Naive thymus-derived CD4-positive, alpha-beta T cell (primary cell): ENCODE measurements at regions not wholly inside any gene's neighbourhood (a gene's known extent, or its start where the extent isn't known, plus 50 kb on each side); places are given as distances from the start of the nearest gene placed in this dataset.
"Not testable (repeated sequence)": the region's sequence is repeated elsewhere in the genome, so short reads cannot be mapped to it uniquely, and the experiment has no call there.

Experiments
- ATAC-seq: fragments of 150-1000 bp; cut with Tn5 transposase; 2 replicates; pipeline ENCODE4 v1.10.0; 2021; ENCODE audit warnings: mild to moderate bottlenecking, moderate library complexity
- CTCF ChIA-PET: fragments of 350-600 bp; sonication (Branson Sonifier 250); formaldehyde crosslinking; loops from one replicate; lab custom pipeline; 2021; ENCODE audit warnings: antibody characterized with exemption; lab: Charles Lee
- POLR2A ChIA-PET: fragments of 350-600 bp; sonication (Branson Sonifier 250); formaldehyde crosslinking; loops from one replicate; lab custom pipeline; 2021; ENCODE audit warnings: antibody characterized with exemption, inconsistent platforms; lab: Charles Lee
- DNase-seq, 9 donors: peaks; one replicate each; pipeline versions ENCODE4 v3.0.0 to v3.0.0-alpha.2; 2020 to 2022; ENCODE audit warnings: mixed read lengths in 1 of 9
- H3K27ac ChIP-seq: one replicate; pipeline ENCODE4 v1.7.0; 2013; ENCODE audit warnings: mild to moderate bottlenecking, low read depth, low read length, moderate library complexity
- H3K27me3 ChIP-seq, 2 donors: one replicate each; pipeline ENCODE4 v1.7.0; 2013; ENCODE audit warnings: low read length in 2 of 2, mild to moderate bottlenecking in 2 of 2, moderate library complexity in 2 of 2; ENCODE audit not compliant: control insufficient read depth in 2 of 2, insufficient read depth in 2 of 2
- H3K36me3 ChIP-seq, 3 experiments: 1 replicate in 2 of 3; 2 replicates in 1 of 3; pipeline ENCODE4 v1.7.0; 2013; ENCODE audit warnings: low read length in 3 of 3, mild to moderate bottlenecking in 3 of 3, moderate library complexity in 1 of 3; ENCODE audit not compliant: insufficient read depth in 3 of 3, control insufficient read depth in 2 of 3
- H3K4me1 ChIP-seq, 2 donors: one replicate each; pipeline ENCODE4 v1.7.0; 2013; ENCODE audit warnings: low read length in 2 of 2, mild to moderate bottlenecking in 2 of 2, moderate library complexity in 1 of 2; ENCODE audit not compliant: control insufficient read depth in 2 of 2, insufficient read depth in 2 of 2
- H3K4me3 ChIP-seq: 2 replicates; pipeline ENCODE4 v1.7.0; 2013; ENCODE audit warnings: mild to moderate bottlenecking, low read length
- H3K9me3 ChIP-seq, 3 experiments: 1 replicate in 2 of 3; 2 replicates in 1 of 3; pipeline ENCODE4 v1.7.0; 2013; ENCODE audit warnings: low read length in 3 of 3; ENCODE audit not compliant: control insufficient read depth in 2 of 3
- H3K27ac Mint-ChIP-seq, 9 donors: one replicate each; pipeline ENCODE4 v1.8.0; 2020 to 2022; ENCODE audit warnings: mixed read lengths in 9 of 9, mild to moderate bottlenecking in 8 of 9, moderate library complexity in 5 of 9, inconsistent platforms in 2 of 9
- H3K27me3 Mint-ChIP-seq, 5 donors: one replicate each; pipeline ENCODE4 v1.8.0; 2021 to 2022; ENCODE audit warnings: mixed read lengths in 5 of 5, mild to moderate bottlenecking in 1 of 5
- H3K36me3 Mint-ChIP-seq, 5 donors: one replicate each; pipeline ENCODE4 v1.8.0; 2020 to 2022; ENCODE audit warnings: mixed read lengths in 5 of 5, mild to moderate bottlenecking in 3 of 5, inconsistent platforms in 1 of 5
- H3K4me1 Mint-ChIP-seq, 7 donors: one replicate each; pipeline ENCODE4 v1.8.0; 2020 to 2022; ENCODE audit warnings: mixed read lengths in 7 of 7, mild to moderate bottlenecking in 3 of 7, inconsistent platforms in 1 of 7
- H3K4me3 Mint-ChIP-seq, 10 donors: one replicate each; pipeline ENCODE4 v1.8.0; 2020 to 2022; ENCODE audit warnings: mild to moderate bottlenecking in 10 of 10, mixed read lengths in 10 of 10, moderate library complexity in 6 of 10, inconsistent platforms in 2 of 10
- H3K9me3 Mint-ChIP-seq, 11 donors: one replicate each; pipeline ENCODE4 v1.8.0; 2020 to 2022; ENCODE audit warnings: mixed read lengths in 11 of 11, mild to moderate bottlenecking in 4 of 11, inconsistent platforms in 1 of 11, moderate library complexity in 1 of 11
- intact Hi-C, 2 donors: fragments of 100-400 bp; cut with micrococcal nuclease; formaldehyde crosslinking; loops; one replicate each; pipeline ENCODE4 v1.15.1; 2023

GRCh38 chr3:78086150-78086549 is 1046.3 kb downstream of the ROBO2 start:
- H3K4me1 Mint-ChIP-seq: no peaks in the 10 kb centered on the region
- DNase-seq (no peak), ATAC-seq (no peak)
- H3K27me3 ChIP-seq: no peaks in the 10 kb centered on the region
- no peaks in the 10 kb centered on the region for H3K36me3 ChIP-seq
- ChIA-PET POLR2A (no interaction called here), CTCF (no interaction called here)
- H3K27me3 Mint-ChIP-seq: no peaks in the 10 kb centered on the region
- intact Hi-C loops: no loop called here
- H3K4me3 Mint-ChIP-seq: no peak overlapping the region
- no peaks in the 10 kb centered on the region for H3K36me3 Mint-ChIP-seq
- no peak overlapping the region for H3K27ac Mint-ChIP-seq
- no peaks in the 10 kb centered on the region for H3K4me1 ChIP-seq
- H3K4me3 ChIP-seq: no peak overlapping the region
- H3K27ac ChIP-seq: no peak overlapping the region
- peaks cover 3 to 24% (median 7%) of the 10 kb centered on the region in 11 donors for H3K9me3 Mint-ChIP-seq
- no peaks in the 10 kb centered on the region for H3K9me3 ChIP-seq

GRCh38 chr3:78087134-78087533 is 1047.2 kb downstream of the ROBO2 start:
- Histone ChIP-seq H3K4me1 (no peaks in the 10 kb centered on the region), H3K36me3 (no peaks in the 10 kb centered on the region), H3K9me3 (no peaks in the 10 kb centered on the region), H3K4me3 (no peak overlapping the region), H3K27me3 (no peaks in the 10 kb centered on the region), H3K27ac (no peak overlapping the region)
- no peak overlapping the region for H3K4me3 Mint-ChIP-seq
- H3K4me1 Mint-ChIP-seq: no peaks in the 10 kb centered on the region
- H3K27ac Mint-ChIP-seq: no peak overlapping the region
- ATAC-seq: no peak
- no peak for DNase-seq
- ChIA-PET CTCF (no interaction called here), POLR2A (no interaction called here)
- no peaks in the 10 kb centered on the region for H3K36me3 Mint-ChIP-seq
- intact Hi-C loops: no loop called here
- H3K9me3 Mint-ChIP-seq: peaks cover 3 to 24% (median 8%) of the 10 kb centered on the region in 11 donors
- H3K27me3 Mint-ChIP-seq: no peaks in the 10 kb centered on the region

- H3K4me1 Mint-ChIP-seq: no peaks in the 10 kb centered on the region
- no peak for ATAC-seq
- H3K36me3 ChIP-seq: no peaks in the 10 kb centered on the region
- no peak overlapping the region for H3K4me3 Mint-ChIP-seq
- no peaks in the 10 kb centered on the region for H3K27me3 ChIP-seq
- peaks cover 3 to 24% (median 9%) of the 10 kb centered on the region in 11 donors for H3K9me3 Mint-ChIP-seq
- no peaks in the 10 kb centered on the region for H3K27me3 Mint-ChIP-seq
- intact Hi-C loops: no loop called here
- no peaks in the 10 kb centered on the region for H3K36me3 Mint-ChIP-seq
- DNase-seq: no peak
- no peak overlapping the region for H3K27ac ChIP-seq
- no peaks in the 10 kb centered on the region for H3K9me3 ChIP-seq
- no peaks in the 10 kb centered on the region for H3K4me1 ChIP-seq
- H3K4me3 ChIP-seq: no peak overlapping the region
- POLR2A ChIA-PET: no interaction called here
- no peak overlapping the region for H3K27ac Mint-ChIP-seq
- CTCF ChIA-PET: no interaction called here
Measured at GRCh38 chr3:78088006-78088405, 1048.1 kb downstream of the ROBO2 start.

GRCh38 chr3:78090382-78090781 is 1050.5 kb downstream of the ROBO2 start:
- Histone ChIP-seq H3K27me3 (no peaks in the 10 kb centered on the region), H3K4me3 (no peak overlapping the region), H3K27ac (no peak overlapping the region), H3K4me1 (no peaks in the 10 kb centered on the region), H3K36me3 (no peaks in the 10 kb centered on the region), H3K9me3 (no peaks in the 10 kb centered on the region)
- no peak overlapping the region for H3K4me3 Mint-ChIP-seq
- H3K9me3 Mint-ChIP-seq: peaks cover 2 to 26% (median 17%) of the 10 kb centered on the region in 11 donors
- H3K4me1 Mint-ChIP-seq: no peaks in the 10 kb centered on the region
- H3K27me3 Mint-ChIP-seq: no peaks in the 10 kb centered on the region
- POLR2A ChIA-PET: no interaction called here
- CTCF ChIA-PET: no interaction called here
- no peaks in the 10 kb centered on the region for H3K36me3 Mint-ChIP-seq
- DNase-seq: no peak
- no peak for ATAC-seq
- intact Hi-C loops: no loop called here
- no peak overlapping the region for H3K27ac Mint-ChIP-seq

GRCh38 chr3:78091478-78092119 is 1051.7 kb downstream of the ROBO2 start:
- Mint-ChIP-seq H3K9me3 (peaks cover 2 to 28% (median 15%) of the 10 kb centered on the region in 11 donors), H3K4me1 (no peaks in the 10 kb centered on the region), H3K4me3 (no peak overlapping the region), H3K36me3 (no peaks in the 10 kb centered on the region), H3K27me3 (no peaks in the 10 kb centered on the region), H3K27ac (no peak overlapping the region)
- DNase-seq: no peak
- Histone ChIP-seq H3K27me3 (no peaks in the 10 kb centered on the region), H3K9me3 (no peaks in the 10 kb centered on the region), H3K27ac (no peak overlapping the region), H3K4me1 (no peaks in the 10 kb centered on the region), H3K36me3 (no peaks in the 10 kb centered on the region), H3K4me3 (no peak overlapping the region)
- intact Hi-C loops: no loop called here
- ChIA-PET CTCF (no interaction called here), POLR2A (no interaction called here)
- no peak for ATAC-seq

- H3K27ac ChIP-seq, H3K4me1 ChIP-seq, H3K9me3 ChIP-seq, H3K4me1 Mint-ChIP-seq, POLR2A ChIA-PET, H3K27me3 ChIP-seq, intact Hi-C loops, DNase-seq, H3K27me3 Mint-ChIP-seq, ATAC-seq, H3K4me3 Mint-ChIP-seq, CTCF ChIA-PET, H3K27ac Mint-ChIP-seq, H3K4me3 ChIP-seq, H3K36me3 Mint-ChIP-seq, H3K36me3 ChIP-seq: not testable (repeated sequence)
- peaks cover 2 to 22% (median 15%) of the 10 kb centered on the region in 11 donors for H3K9me3 Mint-ChIP-seq
Measured at GRCh38 chr3:78092574-78092973, 1052.7 kb downstream of the ROBO2 start.

- Histone ChIP-seq H3K4me1 (no peaks in the 10 kb centered on the region), H3K4me3 (no peak overlapping the region), H3K9me3 (no peaks in the 10 kb centered on the region), H3K27ac (no peak overlapping the region), H3K27me3 (no peaks in the 10 kb centered on the region), H3K36me3 (no peaks in the 10 kb centered on the region)
- Mint-ChIP-seq H3K36me3 (no peaks in the 10 kb centered on the region), H3K27me3 (no peaks in the 10 kb centered on the region), H3K9me3 (peaks cover 2 to 22% (median 15%) of the 10 kb centered on the region in 11 donors), H3K27ac (no peak overlapping the region), H3K4me3 (no peak overlapping the region), H3K4me1 (no peaks in the 10 kb centered on the region)
- ChIA-PET POLR2A (no interaction called here), CTCF (no interaction called here)
- ATAC-seq: no peak
- intact Hi-C loops: no loop called here
- DNase-seq: no peak
Measured at GRCh38 chr3:78096488-78097255, 1056.8 kb downstream of the ROBO2 start.
